ENCODE measurements at regions not wholly inside any gene's neighbourhood (a gene's known extent, or its start where the extent isn't known, plus 50 kb on each side); places are given as distances from the start of the nearest gene placed in this dataset.

DNA sequence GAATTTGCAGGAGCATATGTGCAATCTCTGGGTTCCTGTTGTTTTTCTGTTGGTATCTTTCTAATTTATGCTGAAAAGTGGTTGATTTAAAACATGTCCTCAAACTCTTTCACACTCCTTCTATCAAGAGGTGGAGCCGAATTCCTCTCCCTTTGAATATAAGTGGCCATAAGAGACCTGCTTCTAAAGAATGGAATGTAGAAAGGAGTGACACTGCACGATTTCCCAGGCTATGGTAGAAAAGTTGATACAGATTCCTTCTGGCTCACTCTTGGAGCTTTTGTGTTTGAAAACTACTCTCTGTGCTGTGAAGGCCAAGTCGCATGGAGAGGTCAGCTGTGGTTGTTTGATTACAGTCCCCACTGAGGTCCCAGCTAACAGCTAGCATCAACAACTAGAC is 613.2 kb downstream of the ETNK1 start:
- TF ChIP-seq POLR2A (IDR thresholded peaks at IDR 0.05) (no peak), POLR2AphosphoS5 (IDR thresholded peaks at IDR 0.05) (no peak)
- TF ChIP-seq, protein P1, sequence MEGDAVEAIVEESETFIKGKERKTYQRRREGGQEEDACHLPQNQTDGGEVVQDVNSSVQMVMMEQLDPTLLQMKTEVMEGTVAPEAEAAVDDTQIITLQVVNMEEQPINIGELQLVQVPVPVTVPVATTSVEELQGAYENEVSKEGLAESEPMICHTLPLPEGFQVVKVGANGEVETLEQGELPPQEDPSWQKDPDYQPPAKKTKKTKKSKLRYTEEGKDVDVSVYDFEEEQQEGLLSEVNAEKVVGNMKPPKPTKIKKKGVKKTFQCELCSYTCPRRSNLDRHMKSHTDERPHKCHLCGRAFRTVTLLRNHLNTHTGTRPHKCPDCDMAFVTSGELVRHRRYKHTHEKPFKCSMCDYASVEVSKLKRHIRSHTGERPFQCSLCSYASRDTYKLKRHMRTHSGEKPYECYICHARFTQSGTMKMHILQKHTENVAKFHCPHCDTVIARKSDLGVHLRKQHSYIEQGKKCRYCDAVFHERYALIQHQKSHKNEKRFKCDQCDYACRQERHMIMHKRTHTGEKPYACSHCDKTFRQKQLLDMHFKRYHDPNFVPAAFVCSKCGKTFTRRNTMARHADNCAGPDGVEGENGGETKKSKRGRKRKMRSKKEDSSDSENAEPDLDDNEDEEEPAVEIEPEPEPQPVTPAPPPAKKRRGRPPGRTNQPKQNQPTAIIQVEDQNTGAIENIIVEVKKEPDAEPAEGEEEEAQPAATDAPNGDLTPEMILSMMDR (IDR thresholded peaks at IDR 0.05) = no peak
